OCI-LY7 (cell line): ENCODE measurements at regions not wholly inside any gene's neighbourhood (a gene's known extent, or its start where the extent isn't known, plus 50 kb on each side); places are given as distances from the start of the nearest gene placed in this dataset.
"Not testable (repeated sequence)": the region's sequence is repeated elsewhere in the genome, so short reads cannot be mapped to it uniquely, and the experiment has no call there.

ENCODE experiments used
- BruUV-seq: library from RNA; stranded (reverse); fragments of 400-500 nt; replicated peaks from 2 replicates; lab custom pipeline; 2021; lab: Mats Ljungman, UMichigan
- CTCF ChIA-PET: fragments of 300-600 bp; sonication (Branson Sonifier 250); formaldehyde crosslinking; loops from one replicate; lab custom pipeline; 2022; ENCODE audit warnings: antibody characterized with exemption; ENCODE audit not compliant: unreplicated experiment; lab: Charles Lee
- POLR2A ChIA-PET: fragments of 300-600 bp; sonication (Branson Sonifier 250); formaldehyde crosslinking; loops from one replicate; lab custom pipeline; 2022; ENCODE audit warnings: antibody characterized with exemption; lab: Charles Lee
- DNase-seq: peaks from one replicate; pipeline ENCODE4 v3.0.0-alpha.2; 2015; ENCODE audit warnings: low spot score
- H2AFZ ChIP-seq: fragments of 200-600 bp; sonication (generic), shearing (Covaris generic); 2 replicates; pipeline ENCODE4 v1.6.1; 2014; ENCODE audit warnings: mild to moderate bottlenecking, antibody characterized with exemption, low read length, moderate library complexity
- H3K27ac ChIP-seq: fragments of 200-600 bp; sonication (generic); 2 replicates; pipeline ENCODE4 v1.5.1; 2014; ENCODE audit warnings: mixed run types, low read depth, mild to moderate bottlenecking, moderate library complexity, low read length, inconsistent platforms; ENCODE audit not compliant: poor library complexity, severe bottlenecking
- H3K36me3 ChIP-seq: fragments of 200-600 bp; sonication (generic); 2 replicates; pipeline ENCODE4 v1.6.1; 2014; ENCODE audit warnings: mild to moderate bottlenecking, antibody characterized with exemption, low read length, moderate library complexity, mixed read lengths; ENCODE audit not compliant: insufficient read depth
- H3K4me1 ChIP-seq: fragments of 200-600 bp; sonication (generic); 2 replicates; pipeline ENCODE4 v1.5.1; 2014; ENCODE audit warnings: mild to moderate bottlenecking, low read length; ENCODE audit not compliant: insufficient read depth, poor library complexity, severe bottlenecking
- H3K4me2 ChIP-seq: fragments of 200-600 bp; sonication (generic); 2 replicates; pipeline ENCODE4 v1.6.1; 2014; ENCODE audit warnings: mild to moderate bottlenecking, low read length
- H3K4me3 ChIP-seq: fragments of 200-600 bp; sonication (generic); 2 replicates; pipeline ENCODE4 v1.5.1; 2014; ENCODE audit warnings: mild to moderate bottlenecking, low read depth, low read length; ENCODE audit not compliant: poor library complexity, severe bottlenecking
- H3K79me2 ChIP-seq: fragments of 200-600 bp; sonication (generic); 2 replicates; pipeline ENCODE4 v1.6.1; 2016; ENCODE audit warnings: low read depth, mild to moderate bottlenecking, low read length, moderate library complexity, mixed read lengths; ENCODE audit not compliant: insufficient read depth
- H3K9me2 ChIP-seq: fragments of 200-600 bp; sonication (generic); 2 replicates; pipeline ENCODE4 v1.6.1; 2016; ENCODE audit warnings: mild to moderate bottlenecking, low read length, mixed read lengths; ENCODE audit not compliant: insufficient read depth
- H3K9me3 ChIP-seq: fragments of 200-600 bp; sonication (generic); 2 replicates; pipeline ENCODE4 v1.6.1; 2014; ENCODE audit warnings: mild to moderate bottlenecking, mixed run types, low read length, mixed read lengths
- H4K20me1 ChIP-seq: fragments of 200-600 bp; sonication (generic); 2 replicates; pipeline ENCODE4 v1.6.1; 2014; ENCODE audit warnings: mild to moderate bottlenecking, antibody characterized with exemption, low read length, moderate library complexity, mixed read lengths; ENCODE audit not compliant: insufficient read depth
- CTCF ChIP-seq: fragments of 200-600 bp; sonication (generic); conservative IDR thresholded peaks from 2 replicates; pipeline ENCODE4 v1.5.1; 2014; ENCODE audit warnings: mild to moderate bottlenecking, antibody characterized with exemption, low read length, moderate library complexity, mixed read lengths
- intact Hi-C: fragments of 100-400 bp; cut with micrococcal nuclease; formaldehyde crosslinking; loops from one replicate; pipeline ENCODE4 v1.10.0; 2022; ENCODE audit not compliant: unreplicated experiment

DNA sequence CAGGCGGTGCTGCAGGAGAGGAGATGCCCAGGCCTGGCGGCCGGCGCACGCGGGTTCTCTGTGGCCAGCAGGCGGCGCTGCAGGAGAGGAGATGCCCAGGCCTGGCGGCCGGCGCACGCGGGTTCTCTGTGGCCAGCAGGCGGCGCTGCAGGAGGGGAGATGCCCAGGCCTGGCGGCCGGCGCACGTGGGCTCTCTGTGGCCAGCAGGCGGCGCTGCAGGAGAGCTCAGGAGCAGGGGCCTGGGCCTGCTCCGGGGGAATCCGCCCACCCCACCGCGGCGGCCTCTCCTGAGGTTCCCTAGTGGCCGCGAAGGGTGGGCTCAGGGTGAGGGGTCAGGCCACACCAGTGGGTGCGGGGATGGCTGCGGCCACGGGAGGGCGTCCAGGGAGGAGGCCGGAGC lies 75.9 kb downstream of the OR4F16 start:
- CTCF ChIA-PET, H3K27ac ChIP-seq, intact Hi-C loops, H3K9me3 ChIP-seq, POLR2A ChIA-PET, DNase-seq, H3K79me2 ChIP-seq, H3K9me2 ChIP-seq, H2AFZ ChIP-seq, H3K36me3 ChIP-seq, H4K20me1 ChIP-seq, H3K4me2 ChIP-seq, H3K4me1 ChIP-seq, H3K4me3 ChIP-seq, BruUV-seq: not testable (repeated sequence)

- POLR2A ChIA-PET, BruUV-seq, H3K36me3 ChIP-seq, CTCF ChIA-PET, H3K9me2 ChIP-seq, H3K4me2 ChIP-seq, H3K4me1 ChIP-seq, DNase-seq, H3K9me3 ChIP-seq, H3K79me2 ChIP-seq, H3K27ac ChIP-seq, intact Hi-C loops, H4K20me1 ChIP-seq, H3K4me3 ChIP-seq, H2AFZ ChIP-seq: not testable (repeated sequence)
These were observed 77.3 kb downstream of the OR4F16 start for GRCh38 chr1:609161-609560.

DNA sequence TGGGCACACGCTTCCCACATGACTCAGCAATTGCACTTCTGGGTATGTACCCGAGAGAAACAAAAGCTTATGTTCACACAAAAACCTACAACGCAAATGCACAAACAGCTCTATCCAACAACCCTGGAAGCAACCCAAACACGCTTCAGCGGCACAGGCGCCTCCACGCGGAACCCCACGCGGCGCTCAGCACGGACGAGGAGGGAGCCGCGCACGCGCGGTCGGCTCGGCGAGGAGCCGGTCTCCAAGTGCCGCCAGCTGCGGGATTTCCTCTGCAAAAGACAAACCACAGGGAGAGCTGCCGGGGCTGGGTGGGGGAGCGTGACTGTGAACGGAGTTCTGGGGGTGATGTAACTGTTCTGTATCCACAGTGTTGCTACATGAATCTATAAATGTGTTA lies 81.2 kb downstream of the OR4F16 start:
- H3K27ac ChIP-seq, H3K4me3 ChIP-seq, H3K9me2 ChIP-seq, H4K20me1 ChIP-seq, H2AFZ ChIP-seq, DNase-seq, CTCF ChIA-PET, POLR2A ChIA-PET, H3K36me3 ChIP-seq, H3K4me1 ChIP-seq, intact Hi-C loops, H3K4me2 ChIP-seq, H3K79me2 ChIP-seq, BruUV-seq, H3K9me3 ChIP-seq: not testable (repeated sequence)

DNA sequence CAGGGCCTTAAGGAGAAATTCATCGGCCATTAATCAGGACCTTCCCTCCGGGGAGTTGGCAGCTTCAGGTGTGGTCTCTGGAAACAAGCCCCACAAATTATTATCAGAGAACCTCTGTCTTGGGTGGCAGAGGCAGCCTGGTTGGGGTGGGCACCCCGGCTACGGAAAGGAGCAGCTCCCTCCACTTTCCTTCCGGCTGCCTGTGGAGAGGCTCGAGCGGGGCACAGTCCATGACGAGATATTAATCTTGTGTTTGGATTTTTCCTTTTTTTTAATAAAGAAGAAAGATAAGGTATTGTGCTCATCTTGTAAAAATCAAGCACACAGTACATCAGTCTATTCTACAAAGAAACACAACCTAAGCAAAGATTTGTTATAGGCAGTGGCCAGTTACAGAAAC lies 98.2 kb downstream of the OR4F16 start:
- H3K27ac ChIP-seq, H3K36me3 ChIP-seq, H3K79me2 ChIP-seq, H3K4me1 ChIP-seq, POLR2A ChIA-PET, H4K20me1 ChIP-seq, H3K4me2 ChIP-seq, DNase-seq, intact Hi-C loops, H3K9me2 ChIP-seq, BruUV-seq, H3K9me3 ChIP-seq, H2AFZ ChIP-seq, H3K4me3 ChIP-seq, CTCF ChIA-PET: not testable (repeated sequence)

DNA sequence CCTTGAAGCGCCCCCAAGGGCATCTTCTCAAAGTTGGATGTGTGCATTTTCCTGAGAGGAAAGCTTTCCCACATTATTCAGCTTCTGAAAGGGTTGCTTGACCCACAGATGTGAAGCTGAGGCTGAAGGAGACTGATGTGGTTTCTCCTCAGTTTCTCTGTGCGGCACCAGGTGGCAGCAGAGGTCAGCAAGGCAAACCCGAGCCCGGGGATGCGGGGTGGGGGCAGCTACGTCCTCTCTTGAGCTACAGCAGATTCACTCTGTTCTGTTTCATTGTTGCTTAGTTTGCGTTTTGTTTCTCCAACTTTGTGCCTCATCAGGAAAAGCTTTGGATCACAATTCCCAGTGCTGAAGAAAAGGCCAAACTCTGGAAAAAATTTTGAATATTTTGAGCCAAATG lies 100.5 kb downstream of the OR4F16 start:
- DNase-seq, H3K4me3 ChIP-seq, H4K20me1 ChIP-seq, H3K4me2 ChIP-seq, intact Hi-C loops, POLR2A ChIA-PET, H3K9me2 ChIP-seq, BruUV-seq, H3K36me3 ChIP-seq, H3K79me2 ChIP-seq, H2AFZ ChIP-seq, H3K4me1 ChIP-seq, H3K9me3 ChIP-seq, CTCF ChIA-PET, H3K27ac ChIP-seq: not testable (repeated sequence)
- peak; percentile 41; the same call in 1 of the 2 replicates for TF ChIP-seq CTCF
